ENCODE measurements at regions not wholly inside any gene's neighbourhood (a gene's known extent, or its start where the extent isn't known, plus 50 kb on each side); places are given as distances from the start of the nearest gene placed in this dataset.

GRCh38 chr3:115536171-115536570 is 87.1 kb upstream of the GAP43 start:
- Histone ChIP-seq H4K20me1 (ENCODE audit: control insufficient read depth, insufficient read depth, insufficient read length) (no peaks in the 10 kb centered on the region), H3K9me3 (ENCODE audit: control insufficient read depth, low read depth, low read length) (no peaks in the 10 kb centered on the region), H3K14ac (ENCODE audit: insufficient read depth, low read length) (no peak overlapping the region), H2BK15ac (ENCODE audit: low read depth, low read length) (no peak overlapping the region), H4K91ac (ENCODE audit: insufficient read length, low read depth, low read length) (no peak overlapping the region), H3K56ac (ENCODE audit: insufficient read length, low read depth, low read length) (no peak overlapping the region), H3K4ac (ENCODE audit: low read depth, low read length) (no peak overlapping the region), H2BK5ac (ENCODE audit: insufficient read length, low read length) (no peak overlapping the region), H2AK5ac (ENCODE audit: insufficient read length, low read length) (no peak overlapping the region), H3K18ac (ENCODE audit: insufficient read length, low read depth, low read length) (no peak overlapping the region), H3K79me1 (ENCODE audit: insufficient read depth, low read depth, low read length, poor library complexity, severe bottlenecking) (no peaks in the 10 kb centered on the region), H3K23me2 (ENCODE audit: insufficient read length, low read depth, low read length, poor library complexity, severe bottlenecking) (no peaks in the 10 kb centered on the region), H3K79me2 (ENCODE audit: insufficient read depth, low read length) (no peaks in the 10 kb centered on the region), H2BK20ac (ENCODE audit: low read depth, low read length, poor library complexity, severe bottlenecking) (no peak overlapping the region), H3K27me3 (ENCODE audit: insufficient read depth, low read length) (no peaks in the 10 kb centered on the region), H3K4me2 (ENCODE audit: insufficient read depth, insufficient read length, low read length) (no peak overlapping the region), H3K4me1 (ENCODE audit: insufficient read depth, low read length) (no peaks in the 10 kb centered on the region), H2BK120ac (ENCODE audit: low read depth, low read length, poor library complexity, severe bottlenecking) (no peak overlapping the region), H2AFZ (ENCODE audit: low read length) (no peak overlapping the region), H2BK12ac (ENCODE audit: insufficient read length, low read depth, low read length) (no peak overlapping the region), H3K9ac (ENCODE audit: extremely low read depth, insufficient read length, low read length) (no peak overlapping the region), H4K5ac (ENCODE audit: insufficient read length, low read depth, low read length) (no peak overlapping the region), H3K23ac (ENCODE audit: insufficient read length, low read depth, low read length) (no peak overlapping the region), H3T11ph (ENCODE audit: low read length) (no peak overlapping the region), H3K27ac (ENCODE audit: insufficient read length, low read depth, low read length) (no peak overlapping the region), H4K8ac (replicated peaks; ENCODE audit: insufficient read length, low read depth, low read length) (no peak overlapping the region)
- TF ChIP-seq, protein P1, sequence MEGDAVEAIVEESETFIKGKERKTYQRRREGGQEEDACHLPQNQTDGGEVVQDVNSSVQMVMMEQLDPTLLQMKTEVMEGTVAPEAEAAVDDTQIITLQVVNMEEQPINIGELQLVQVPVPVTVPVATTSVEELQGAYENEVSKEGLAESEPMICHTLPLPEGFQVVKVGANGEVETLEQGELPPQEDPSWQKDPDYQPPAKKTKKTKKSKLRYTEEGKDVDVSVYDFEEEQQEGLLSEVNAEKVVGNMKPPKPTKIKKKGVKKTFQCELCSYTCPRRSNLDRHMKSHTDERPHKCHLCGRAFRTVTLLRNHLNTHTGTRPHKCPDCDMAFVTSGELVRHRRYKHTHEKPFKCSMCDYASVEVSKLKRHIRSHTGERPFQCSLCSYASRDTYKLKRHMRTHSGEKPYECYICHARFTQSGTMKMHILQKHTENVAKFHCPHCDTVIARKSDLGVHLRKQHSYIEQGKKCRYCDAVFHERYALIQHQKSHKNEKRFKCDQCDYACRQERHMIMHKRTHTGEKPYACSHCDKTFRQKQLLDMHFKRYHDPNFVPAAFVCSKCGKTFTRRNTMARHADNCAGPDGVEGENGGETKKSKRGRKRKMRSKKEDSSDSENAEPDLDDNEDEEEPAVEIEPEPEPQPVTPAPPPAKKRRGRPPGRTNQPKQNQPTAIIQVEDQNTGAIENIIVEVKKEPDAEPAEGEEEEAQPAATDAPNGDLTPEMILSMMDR (conservative IDR thresholded peaks at IDR 0.05) = no peak
- Mint-ChIP-seq H3K27ac (no peak overlapping the region), H3K9me3 (peaks cover 0 to 6% of the 10 kb centered on the region in 2 experiments; a peak in 3 of 5 replicates), H3K4me3 (no peak overlapping the region), H3K27me3 (ENCODE audit: low read depth) (no peaks in the 10 kb centered on the region; the same call in 1 of the 2 replicates), H3K4me1 (no peaks in the 10 kb centered on the region), H3K36me3 (ENCODE audit: insufficient read depth in 1 of 3, low read depth in 3 of 3) (peaks cover 0 to 2% (median 2%) of the 10 kb centered on the region in 3 experiments; a peak in 4 of 7 replicates)
- no peak for DNase-seq
- no CpG with 5 or more reads among the region's 2 CpGs for WGBS (ENCODE audit: extremely low coverage, insufficient read length, low lambda C conversion rate)

All from H9 (cell line).